ENCODE measurements at regions not wholly inside any gene's neighbourhood (a gene's known extent, or its start where the extent isn't known, plus 50 kb on each side); places are given as distances from the start of the nearest gene placed in this dataset.

DNA sequence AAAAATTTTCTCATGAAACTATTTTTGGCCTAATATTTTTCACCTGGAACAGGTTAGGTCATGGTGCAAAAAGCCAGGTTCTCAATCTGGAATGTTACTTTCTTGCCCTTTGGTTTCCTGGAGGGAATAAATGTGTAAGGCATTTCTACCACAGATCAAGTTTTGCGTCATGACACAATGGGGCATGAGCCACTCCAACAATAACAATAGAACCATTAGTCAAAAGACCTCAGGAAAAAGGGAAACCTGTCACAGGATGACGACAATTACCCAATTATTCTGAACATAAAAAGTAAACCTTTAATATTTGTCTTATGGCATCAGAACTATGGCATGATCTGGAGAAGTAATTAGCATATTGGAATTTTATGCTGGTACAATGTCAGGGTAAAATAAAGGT is 88.2 kb upstream of the HNRNPA3 start:
- no peak overlapping the region for H3K4me3 ChIP-seq (ENCODE audit: low read depth, low read length)
- TF ChIP-seq, protein P1, sequence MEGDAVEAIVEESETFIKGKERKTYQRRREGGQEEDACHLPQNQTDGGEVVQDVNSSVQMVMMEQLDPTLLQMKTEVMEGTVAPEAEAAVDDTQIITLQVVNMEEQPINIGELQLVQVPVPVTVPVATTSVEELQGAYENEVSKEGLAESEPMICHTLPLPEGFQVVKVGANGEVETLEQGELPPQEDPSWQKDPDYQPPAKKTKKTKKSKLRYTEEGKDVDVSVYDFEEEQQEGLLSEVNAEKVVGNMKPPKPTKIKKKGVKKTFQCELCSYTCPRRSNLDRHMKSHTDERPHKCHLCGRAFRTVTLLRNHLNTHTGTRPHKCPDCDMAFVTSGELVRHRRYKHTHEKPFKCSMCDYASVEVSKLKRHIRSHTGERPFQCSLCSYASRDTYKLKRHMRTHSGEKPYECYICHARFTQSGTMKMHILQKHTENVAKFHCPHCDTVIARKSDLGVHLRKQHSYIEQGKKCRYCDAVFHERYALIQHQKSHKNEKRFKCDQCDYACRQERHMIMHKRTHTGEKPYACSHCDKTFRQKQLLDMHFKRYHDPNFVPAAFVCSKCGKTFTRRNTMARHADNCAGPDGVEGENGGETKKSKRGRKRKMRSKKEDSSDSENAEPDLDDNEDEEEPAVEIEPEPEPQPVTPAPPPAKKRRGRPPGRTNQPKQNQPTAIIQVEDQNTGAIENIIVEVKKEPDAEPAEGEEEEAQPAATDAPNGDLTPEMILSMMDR (IDR thresholded peaks at IDR 0.05; ENCODE audit: borderline replicate concordance, insufficient read depth, low read depth, low read length): no peak

DNA sequence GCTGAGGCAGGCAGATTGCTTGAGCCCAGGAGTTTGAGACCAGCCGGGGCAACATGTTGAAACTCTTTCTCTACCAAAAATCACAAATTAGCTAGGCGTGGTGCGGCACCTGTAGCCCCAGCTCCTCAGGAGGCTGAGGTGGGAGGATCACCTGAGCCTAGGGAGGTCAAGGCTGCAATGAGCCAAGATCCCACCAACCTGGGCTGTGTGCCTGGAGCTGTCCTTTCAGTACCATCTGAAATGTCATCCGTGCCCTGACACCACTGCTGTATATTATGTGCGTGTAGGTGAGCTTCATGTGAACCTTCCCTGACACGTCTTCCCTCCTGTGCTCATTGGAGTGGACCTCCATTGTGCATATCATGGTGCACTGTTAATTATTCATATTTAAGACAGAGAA is 84.8 kb upstream of the HNRNPA3 start:
- TF ChIP-seq, protein P1 (IDR thresholded peaks at IDR 0.05; ENCODE audit: borderline replicate concordance, insufficient read depth, low read depth, low read length): no peak

DNA sequence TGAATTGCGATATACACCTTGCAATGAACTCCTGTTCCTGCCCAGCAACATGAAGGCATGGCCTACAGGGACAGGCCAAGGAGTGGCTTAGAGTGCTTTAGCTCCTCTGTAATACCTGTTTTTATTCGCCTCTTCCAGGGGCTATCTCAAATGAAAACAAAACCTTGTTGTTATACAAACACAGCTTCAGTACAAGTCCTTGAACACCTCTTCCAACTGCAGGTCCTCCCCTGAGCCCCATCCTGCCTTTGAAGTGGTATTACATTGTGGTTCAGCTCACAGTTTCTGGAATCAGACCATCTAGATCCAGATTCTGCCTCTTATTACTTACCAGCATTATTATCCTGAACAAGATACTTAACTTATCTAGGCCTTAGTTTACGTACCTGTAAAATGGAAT is 83.0 kb upstream of the HNRNPA3 start:
- H3K4me3 ChIP-seq (ENCODE audit: low read depth, low read length): no peak overlapping the region
- TF ChIP-seq, protein P1 (IDR thresholded peaks at IDR 0.05; ENCODE audit: borderline replicate concordance, insufficient read depth, low read depth, low read length): no peak

More for the DNA sequence above, 84.8 kb upstream of the HNRNPA3 start:
- H3K4me3 ChIP-seq (ENCODE audit: low read depth, low read length): no peak overlapping the region

DNA sequence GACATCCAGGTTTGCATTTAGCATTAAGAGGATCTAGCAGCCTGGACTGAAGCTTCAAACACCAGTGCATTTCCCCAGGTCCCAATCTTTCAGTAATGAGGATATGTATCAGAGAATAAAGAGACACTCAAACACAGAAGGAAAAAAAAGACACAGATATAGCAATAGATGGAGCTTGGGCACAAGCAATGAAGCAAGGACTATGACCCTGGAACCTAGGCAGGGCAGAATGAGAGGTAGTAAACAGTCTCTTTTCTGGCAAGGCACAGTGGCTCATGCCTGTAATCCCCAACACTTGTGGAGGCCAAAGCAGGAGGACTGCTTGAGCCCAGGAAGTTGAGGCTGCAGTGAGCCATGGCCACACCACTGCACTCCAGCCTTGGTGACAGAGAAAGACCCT is 80.7 kb upstream of the HNRNPA3 start:
- no peak overlapping the region for H3K4me3 ChIP-seq (ENCODE audit: low read depth, low read length)
- TF ChIP-seq, protein P1 (IDR thresholded peaks at IDR 0.05; ENCODE audit: borderline replicate concordance, insufficient read depth, low read depth, low read length): no peak

DNA sequence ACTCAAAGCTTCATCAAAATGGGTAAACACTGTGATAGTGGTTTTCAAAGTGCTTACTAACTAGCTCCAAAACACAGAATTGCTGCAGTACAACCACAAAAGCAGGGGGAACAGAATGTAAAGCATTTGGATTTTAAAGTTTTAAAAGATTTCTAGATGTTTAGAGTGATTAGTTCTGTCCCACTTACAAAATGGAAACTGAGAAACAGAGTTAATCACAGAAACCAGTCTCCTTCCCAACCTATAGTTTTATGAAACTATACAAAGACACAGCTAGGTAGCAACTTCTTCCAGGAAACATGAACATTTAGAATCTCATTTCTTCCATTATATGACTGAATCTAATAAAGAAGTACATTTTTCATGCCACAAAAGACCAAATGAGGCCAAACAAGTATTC is 73.8 kb upstream of the HNRNPA3 start:
- TF ChIP-seq, protein P1 (IDR thresholded peaks at IDR 0.05; ENCODE audit: borderline replicate concordance, insufficient read depth, low read depth, low read length): no peak

DNA sequence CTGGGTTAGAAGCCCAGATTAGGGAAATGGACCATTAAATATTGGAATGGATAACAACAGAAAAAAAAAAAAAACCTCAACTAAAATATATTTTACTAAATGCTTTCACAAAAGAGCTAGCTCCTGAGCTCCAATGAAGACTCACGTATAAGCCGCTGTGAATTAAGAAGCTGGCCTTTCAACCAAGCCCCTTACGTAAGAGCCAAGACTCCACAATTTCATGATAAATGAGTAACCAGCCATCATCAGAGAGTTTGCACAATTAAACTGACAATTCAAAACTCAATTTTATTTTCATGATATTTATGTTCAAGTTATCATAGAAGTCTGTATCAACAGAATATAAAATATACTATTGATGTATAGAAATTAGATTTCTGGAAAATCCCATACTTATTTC is 70.7 kb upstream of the HNRNPA3 start:
- H3K4me3 ChIP-seq (ENCODE audit: low read depth, low read length): no peak overlapping the region
- TF ChIP-seq, protein P1 (IDR thresholded peaks at IDR 0.05; ENCODE audit: borderline replicate concordance, insufficient read depth, low read depth, low read length): no peak

More for the DNA sequence above, 73.8 kb upstream of the HNRNPA3 start:
- H3K4me3 ChIP-seq (ENCODE audit: low read depth, low read length): no peak overlapping the region

DNA sequence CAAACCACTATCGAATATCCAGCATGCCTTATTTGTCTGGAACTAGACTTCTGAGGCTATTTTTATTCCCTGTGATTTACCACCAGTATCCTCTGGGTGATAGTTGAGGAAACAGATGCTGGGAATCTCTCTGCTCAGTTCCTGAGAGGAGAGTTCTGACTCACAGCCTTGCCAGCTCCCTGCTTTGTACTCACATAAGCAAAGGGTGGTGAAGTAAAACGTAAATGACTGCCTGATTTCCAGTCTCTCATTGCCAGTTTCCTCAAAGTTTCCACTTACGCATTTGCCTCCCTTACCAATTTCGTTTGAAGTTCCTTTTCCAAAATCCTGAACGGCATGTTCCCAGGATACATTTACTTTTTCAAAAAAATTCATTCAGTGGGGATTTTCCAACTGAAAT is 69.2 kb upstream of the HNRNPA3 start:
- TF ChIP-seq, protein P1 (IDR thresholded peaks at IDR 0.05; ENCODE audit: borderline replicate concordance, insufficient read depth, low read depth, low read length): no peak
- no peak overlapping the region for H3K4me3 ChIP-seq (ENCODE audit: low read depth, low read length)

Measured in GM12875 (cell line).